ENCODE measurements at regions not wholly inside any gene's neighbourhood (a gene's known extent, or its start where the extent isn't known, plus 50 kb on each side); places are given as distances from the start of the nearest gene placed in this dataset.

GRCh38 chr7:25351761-25352160 lies 123.5 kb upstream of the NPVF start:
- TF ChIP-seq POLR2AphosphoS5 (IDR thresholded peaks at IDR 0.05; ENCODE audit: borderline replicate concordance, low read depth, low read length) = no peak
- no peak for TF ChIP-seq FOXP2 (optimal IDR thresholded peaks at IDR 0.05; ENCODE audit: control extremely low read depth, extremely low read length, insufficient read depth)

Data from SK-N-MC (cell line).